HuH-7 (cell line): ENCODE measurements at regions not wholly inside any gene's neighbourhood (a gene's known extent, or its start where the extent isn't known, plus 50 kb on each side); places are given as distances from the start of the nearest gene placed in this dataset.
A peak's percentile ranks its signal among the peaks of the same experiment; 100 is the strongest.
"Not testable (repeated sequence)": the region's sequence is repeated elsewhere in the genome, so short reads cannot be mapped to it uniquely, and the experiment has no call there.

Experiments
- DNase-seq: peaks from one replicate; pipeline ENCODE4 v3.0.0; 2011; ENCODE audit warnings: low spot score

GRCh38 chr7:70846208-70846607 is 285.7 kb upstream of the GALNT17 start:
- DNase-seq = no peak

GRCh38 chr7:70849580-70850235 is 282.2 kb upstream of the GALNT17 start:
- DNase-seq = no peak

- no peak for DNase-seq
These were observed 276.6 kb upstream of the GALNT17 start for GRCh38 chr7:70855373-70855772.

- peak; percentile 87 for DNase-seq
These were observed 274.9 kb upstream of the GALNT17 start for GRCh38 chr7:70856901-70857630.

- DNase-seq = no peak
These were observed 274.0 kb upstream of the GALNT17 start for GRCh38 chr7:70857793-70858545.

GRCh38 chr7:70867513-70867912 is 264.4 kb upstream of the GALNT17 start:
- no peak for DNase-seq

- DNase-seq = no peak
These were observed 261.6 kb upstream of the GALNT17 start for GRCh38 chr7:70870349-70870748.

GRCh38 chr7:70872188-70872587 is 259.8 kb upstream of the GALNT17 start:
- no peak for DNase-seq

- no peak for DNase-seq
These were observed 250.6 kb upstream of the GALNT17 start for GRCh38 chr7:70881167-70881847.

GRCh38 chr7:70883750-70884439 is 248.0 kb upstream of the GALNT17 start:
- DNase-seq = no peak

GRCh38 chr7:70884440-70884764 is 247.5 kb upstream of the GALNT17 start:
- no peak for DNase-seq

- no peak for DNase-seq
These were observed 247.1 kb upstream of the GALNT17 start for GRCh38 chr7:70884809-70885208.

- DNase-seq = no peak
These were observed 245.4 kb upstream of the GALNT17 start for GRCh38 chr7:70886547-70886946.

- DNase-seq = no peak
These were observed 244.8 kb upstream of the GALNT17 start for GRCh38 chr7:70887186-70887585.

- no peak for DNase-seq
These were observed 241.6 kb upstream of the GALNT17 start for GRCh38 chr7:70890147-70890969.

- no peak for DNase-seq
These were observed 238.5 kb upstream of the GALNT17 start for GRCh38 chr7:70893422-70893821.

GRCh38 chr7:70893971-70894715 is 237.8 kb upstream of the GALNT17 start:
- no peak for DNase-seq

GRCh38 chr7:70894799-70895198 is 237.1 kb upstream of the GALNT17 start:
- no peak for DNase-seq

GRCh38 chr7:70895337-70896200 is 236.4 kb upstream of the GALNT17 start:
- not testable (repeated sequence) for DNase-seq
